Endometrium (tissue), 2 donors: ENCODE measurements at regions not wholly inside any gene's neighbourhood (a gene's known extent, or its start where the extent isn't known, plus 50 kb on each side); places are given as distances from the start of the nearest gene placed in this dataset.

Experiments used
- FAIRE-seq: peaks from 2 replicates; lab custom pipeline; 2012; peaks lifted over from hg19 to GRCh38; lab: Jason Lieb, UNC
- donor health status: control.
- donor health status: control.

GRCh38 chr19:28972058-28972852 is 240.7 kb downstream of the UQCRFS1 start:
- no peak for FAIRE-seq

- FAIRE-seq = no peak
Observed at GRCh38 chr19:28971513-28971912, 241.4 kb downstream of the UQCRFS1 start.

- FAIRE-seq = no peak
Observed at GRCh38 chr19:28971049-28971448, 241.9 kb downstream of the UQCRFS1 start.

- no peak for FAIRE-seq
Observed at GRCh38 chr19:28968721-28969120, 244.2 kb downstream of the UQCRFS1 start.

- no peak for FAIRE-seq
Observed at GRCh38 chr19:28966737-28967399, 246.1 kb downstream of the UQCRFS1 start.

- no peak for FAIRE-seq
Observed at GRCh38 chr19:28964500-28964899, 248.5 kb downstream of the UQCRFS1 start.

- no peak for FAIRE-seq
Observed at GRCh38 chr19:28963486-28964250, 249.3 kb downstream of the UQCRFS1 start.

- FAIRE-seq = no peak
Observed at GRCh38 chr19:28961772-28962500, 251.0 kb downstream of the UQCRFS1 start.

GRCh38 chr19:28960986-28961705 is 251.8 kb downstream of the UQCRFS1 start:
- FAIRE-seq = no peak

- no peak for FAIRE-seq
Observed at GRCh38 chr19:28960586-28960985, 252.4 kb downstream of the UQCRFS1 start.

GRCh38 chr19:28956961-28957360 is 256.0 kb downstream of the UQCRFS1 start:
- FAIRE-seq = no peak

- FAIRE-seq = no peak
Observed at GRCh38 chr19:28956421-28956820, 256.5 kb downstream of the UQCRFS1 start.

- FAIRE-seq = no peak
Observed at GRCh38 chr19:28949535-28949934, 263.4 kb downstream of the UQCRFS1 start.

GRCh38 chr19:28949027-28949426 is 263.9 kb downstream of the UQCRFS1 start:
- no peak for FAIRE-seq

GRCh38 chr19:28948566-28948965 is 264.4 kb downstream of the UQCRFS1 start:
- FAIRE-seq = no peak

GRCh38 chr19:28948026-28948425 is 264.9 kb downstream of the UQCRFS1 start:
- no peak for FAIRE-seq

- no peak for FAIRE-seq
Observed at GRCh38 chr19:28943651-28944050, 269.3 kb downstream of the UQCRFS1 start.

GRCh38 chr19:28941833-28942232 is 271.1 kb downstream of the UQCRFS1 start:
- FAIRE-seq = no peak

- no peak for FAIRE-seq
Observed at GRCh38 chr19:28940751-28941500, 272.0 kb downstream of the UQCRFS1 start.

- no peak for FAIRE-seq
Observed at GRCh38 chr19:28939236-28939635, 273.7 kb downstream of the UQCRFS1 start.

- FAIRE-seq = no peak
Observed at GRCh38 chr19:28936001-28936400, 276.9 kb downstream of the UQCRFS1 start.
